SW480 (cell line): ENCODE measurements at regions not wholly inside any gene's neighbourhood (a gene's known extent, or its start where the extent isn't known, plus 50 kb on each side); places are given as distances from the start of the nearest gene placed in this dataset.

ENCODE experiments used
- DNase-seq: peaks from one replicate; pipeline ENCODE4 v3.0.0-alpha.2; 2016; ENCODE audit warnings: low spot score

DNA sequence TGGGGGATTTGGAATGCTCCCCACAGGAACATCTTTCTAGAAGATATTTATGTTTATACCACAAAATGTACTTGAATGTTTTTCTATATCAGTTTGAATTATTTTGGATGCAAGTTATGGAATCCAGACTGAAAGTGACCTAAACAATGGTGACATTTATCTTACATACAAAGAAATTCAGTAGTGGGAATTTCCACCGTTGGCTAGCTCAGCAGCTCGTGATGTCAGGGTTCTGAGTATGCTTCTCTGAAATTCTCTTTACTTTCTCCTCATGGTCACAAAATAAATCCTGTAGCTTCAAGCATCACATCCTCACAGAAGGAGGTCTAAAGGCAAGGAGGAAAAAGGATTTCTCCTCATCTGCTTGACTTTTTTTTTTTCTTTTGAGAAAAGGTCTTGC is 105.3 kb downstream of the AKAIN1 start:
- no peak for DNase-seq

GRCh38 chr18:5075297-5075696 is 121.8 kb downstream of the AKAIN1 start:
- DNase-seq, result no peak

DNA sequence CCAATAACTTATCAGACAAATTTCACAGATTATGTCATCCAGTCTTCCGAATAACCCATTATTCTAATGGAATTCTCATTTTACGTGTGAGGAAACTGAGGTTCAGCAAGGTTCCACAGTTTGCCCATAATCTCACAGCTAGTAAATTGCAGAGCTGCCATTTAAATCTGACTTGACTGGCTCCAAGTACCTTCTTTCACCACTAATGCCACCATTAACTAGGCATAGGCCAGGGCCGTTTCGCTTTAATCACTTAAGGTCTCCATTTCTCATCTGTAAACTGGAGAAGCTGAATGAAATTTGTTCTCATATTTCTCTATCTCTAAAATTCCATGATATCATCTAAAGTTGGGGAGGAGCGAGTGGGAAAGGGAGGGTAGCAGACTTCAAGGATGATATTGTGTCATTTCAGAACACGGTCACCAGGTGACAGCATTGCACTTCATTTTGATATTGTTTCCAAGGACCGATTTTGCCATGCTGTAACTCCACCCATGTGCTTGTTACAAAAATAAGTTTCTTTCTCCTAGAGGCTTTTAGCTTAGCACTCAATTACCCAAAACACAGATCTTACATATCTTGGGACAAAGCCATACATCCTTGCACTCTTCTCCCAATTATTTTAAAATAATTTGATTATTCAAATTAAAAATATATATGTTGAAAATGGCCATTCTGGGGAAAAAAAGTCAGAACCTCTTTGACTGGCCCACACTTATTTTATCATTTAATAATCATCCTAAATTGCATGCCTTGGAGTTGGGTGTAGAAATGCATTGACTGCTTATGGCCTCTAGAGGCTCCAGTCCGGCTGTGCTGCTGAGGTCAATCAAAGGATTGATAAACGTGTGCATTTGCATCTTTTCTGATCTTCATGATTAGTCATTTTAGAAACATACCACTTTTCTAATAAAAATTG is 123.8 kb downstream of the AKAIN1 start:
- DNase-seq, result peak; percentile 46

- no peak for DNase-seq
Observed at GRCh38 chr18:5068851-5069250, 128.2 kb downstream of the AKAIN1 start.

- no peak for DNase-seq
Observed at GRCh38 chr18:5066380-5066977, 130.6 kb downstream of the AKAIN1 start.

GRCh38 chr18:5065615-5066014 is 131.4 kb downstream of the AKAIN1 start:
- DNase-seq, result no peak

DNA sequence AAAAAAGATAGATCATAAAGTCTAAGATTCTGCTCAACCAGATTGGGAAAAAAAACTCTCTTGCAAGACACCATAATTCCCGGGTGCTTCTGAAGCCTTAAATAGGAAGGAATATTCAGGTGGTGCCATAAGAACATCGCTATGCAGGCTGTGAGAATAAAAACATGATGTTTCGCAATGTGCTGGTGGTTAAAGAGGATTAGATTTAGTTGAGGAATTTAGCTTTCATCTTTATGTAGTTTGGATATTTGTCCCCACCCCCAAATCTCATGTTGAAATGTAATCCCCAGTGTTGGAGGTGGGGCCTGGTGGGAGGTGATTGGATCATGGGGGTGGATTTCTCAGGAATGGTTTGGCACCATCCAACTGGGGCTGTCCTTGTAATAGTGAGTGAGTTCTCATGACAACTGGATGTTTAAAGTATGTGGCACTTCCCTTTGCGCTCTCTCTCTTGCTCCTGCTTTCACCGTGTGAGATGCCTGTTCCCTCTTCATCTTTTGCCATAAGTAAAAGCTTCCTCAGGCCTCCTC is 132.2 kb downstream of the AKAIN1 start:
- DNase-seq, result no peak

GRCh38 chr18:5061785-5062184 is 135.3 kb downstream of the AKAIN1 start:
- DNase-seq, result no peak

DNA sequence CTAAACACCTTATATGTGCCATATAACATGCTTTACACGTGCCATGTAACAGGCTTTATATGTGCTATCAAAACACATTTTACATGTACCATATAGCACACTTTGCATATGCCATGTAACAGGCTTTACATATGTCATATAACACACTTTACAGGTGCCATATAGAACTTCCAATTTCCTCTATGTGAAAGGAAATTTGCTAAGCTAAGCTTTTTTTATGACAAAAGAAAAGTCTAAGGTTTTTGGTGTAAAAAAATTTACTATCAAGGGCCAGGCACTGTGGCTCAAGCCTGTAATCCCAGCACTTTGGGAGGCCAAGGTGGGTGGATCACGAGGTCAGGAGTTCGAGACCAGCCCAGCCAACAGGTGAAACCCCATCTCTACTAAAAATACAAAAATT is 136.5 kb downstream of the AKAIN1 start:
- no peak for DNase-seq

GRCh38 chr18:5059696-5060032 is 137.4 kb downstream of the AKAIN1 start:
- no peak for DNase-seq

- no peak for DNase-seq
Observed at GRCh38 chr18:5058768-5059695, 138.0 kb downstream of the AKAIN1 start.

DNA sequence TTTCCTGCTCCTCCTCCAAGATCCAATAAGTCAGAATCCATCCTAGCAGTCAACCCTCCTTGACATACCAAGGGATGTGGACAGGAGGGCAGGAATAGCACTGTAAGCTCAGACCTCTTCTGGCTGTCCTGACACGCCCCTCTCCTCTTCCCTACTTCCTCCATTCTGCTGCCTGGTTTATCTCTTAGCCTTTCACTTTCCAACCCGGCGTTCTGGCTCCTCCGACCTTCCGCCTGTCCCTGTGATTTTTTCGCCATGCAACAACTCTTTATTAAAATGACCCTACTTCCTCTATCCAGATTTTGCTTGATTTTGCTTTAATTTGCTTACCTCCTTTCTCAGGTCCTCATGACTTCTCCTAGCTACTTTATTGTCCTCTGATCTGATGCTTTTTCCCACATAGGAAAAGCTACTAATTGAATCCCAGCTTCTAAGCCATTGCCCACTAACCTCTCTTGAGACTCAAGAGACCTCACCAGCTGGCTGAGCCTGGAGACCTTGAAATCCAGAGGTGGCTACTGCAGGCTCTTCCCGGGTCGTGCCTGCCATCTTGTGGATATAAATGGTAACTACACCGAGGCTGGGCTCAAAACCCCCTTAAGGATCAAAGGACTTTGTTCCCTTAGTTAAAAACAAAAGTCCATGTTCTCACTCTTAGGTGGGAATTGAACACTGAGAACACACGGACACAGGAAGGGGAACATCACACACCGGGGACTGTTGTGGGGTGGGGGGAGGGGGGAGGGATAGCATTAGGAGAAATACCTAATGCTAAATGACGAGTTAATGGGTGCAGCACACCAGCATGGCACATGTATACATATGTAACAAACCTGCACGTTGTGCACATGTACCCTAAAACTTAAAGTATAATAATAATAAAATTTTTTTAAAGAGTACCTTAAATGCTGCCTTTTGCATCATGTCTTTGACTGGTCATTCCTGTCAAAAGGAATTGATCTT is 139.4 kb downstream of the AKAIN1 start:
- peak; percentile 54 for DNase-seq

- no peak for DNase-seq
Observed at GRCh38 chr18:5052491-5052890, 144.6 kb downstream of the AKAIN1 start.

- no peak for DNase-seq
Observed at GRCh38 chr18:5051207-5051606, 145.8 kb downstream of the AKAIN1 start.

DNA sequence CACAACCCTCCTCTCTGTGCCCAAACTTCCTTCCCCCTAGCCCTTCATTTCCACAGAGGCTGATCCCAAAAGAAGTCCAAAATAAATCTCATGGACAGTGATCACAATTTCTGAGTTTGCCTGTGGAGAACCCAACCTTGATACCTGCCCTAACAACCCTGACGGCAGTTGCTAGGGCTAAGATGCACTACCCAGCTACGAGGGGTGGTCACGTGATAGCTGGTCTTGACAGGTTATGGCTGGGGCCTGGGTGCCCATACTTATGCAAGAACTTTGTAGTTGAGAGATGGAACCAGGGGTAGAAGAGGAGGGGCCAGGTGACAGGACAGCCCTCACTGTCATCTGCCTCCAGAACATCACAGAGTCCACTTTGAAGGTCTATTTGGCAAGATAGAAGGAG is 147.9 kb downstream of the AKAIN1 start:
- DNase-seq, result no peak

DNA sequence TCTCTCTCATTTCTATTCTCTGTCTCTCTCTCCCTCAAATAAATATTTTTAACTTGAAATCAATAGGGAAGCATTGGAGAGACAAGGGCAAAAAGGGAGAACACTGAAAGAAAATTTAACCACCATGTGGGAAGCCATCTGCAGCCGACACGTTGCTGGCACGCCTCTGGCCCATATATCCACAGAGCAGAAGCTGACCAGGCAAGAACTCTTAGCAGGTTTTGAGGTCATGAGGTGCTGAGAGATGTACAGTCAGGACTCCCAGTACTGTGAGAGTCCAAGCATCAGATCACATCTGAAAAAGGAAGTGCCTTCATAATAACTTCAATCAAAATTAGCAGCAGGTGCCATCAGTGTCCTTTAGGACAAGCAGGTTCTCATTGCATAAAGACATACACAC is 156.6 kb downstream of the AKAIN1 start:
- no peak for DNase-seq

DNA sequence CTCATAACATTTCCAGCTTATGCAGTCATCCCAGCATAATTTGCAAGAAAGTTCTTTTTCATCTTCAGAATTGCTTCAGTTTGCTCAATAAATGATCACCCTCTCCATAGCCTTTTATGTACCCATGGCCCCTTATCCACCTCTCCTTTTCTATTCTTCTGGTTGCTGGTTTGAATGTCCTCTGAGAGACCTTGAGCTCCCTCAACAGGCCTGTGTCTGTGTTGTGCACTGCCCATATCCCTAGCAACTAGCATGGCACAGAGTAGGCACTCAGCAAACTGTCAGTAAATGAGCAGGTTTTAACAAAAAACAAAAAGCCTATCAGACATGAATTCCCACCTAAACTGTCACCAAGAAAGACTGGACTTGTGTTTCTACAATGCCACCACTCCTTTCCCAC is 160.5 kb downstream of the AKAIN1 start:
- no peak for DNase-seq

GRCh38 chr18:5031216-5031615 is 165.8 kb downstream of the AKAIN1 start:
- DNase-seq, result no peak

- no peak for DNase-seq
Observed at GRCh38 chr18:5030636-5031035, 166.4 kb downstream of the AKAIN1 start.

DNA sequence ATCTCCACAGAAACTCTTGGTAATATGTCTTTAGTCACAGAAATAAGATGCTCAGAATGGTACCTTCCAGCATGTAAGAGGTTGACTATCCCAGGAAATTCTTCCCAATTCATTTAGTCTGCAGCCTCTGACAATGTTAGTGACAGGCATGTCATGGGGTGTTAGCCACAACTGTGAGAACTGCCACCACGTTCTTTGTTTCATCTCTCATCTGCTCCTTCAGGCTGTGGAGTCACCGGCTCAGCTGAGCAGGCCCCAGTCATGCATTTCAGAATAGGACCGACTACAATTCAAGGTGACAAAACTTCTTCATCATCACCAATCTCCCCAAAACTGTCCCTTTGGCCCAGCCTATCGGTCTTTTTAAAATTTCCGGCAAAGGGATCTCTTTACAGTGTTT is 167.5 kb downstream of the AKAIN1 start:
- DNase-seq, result no peak

GRCh38 chr18:5024741-5025140 is 172.3 kb downstream of the AKAIN1 start:
- no peak for DNase-seq
